GM19023 (cell line): ENCODE measurements at regions not wholly inside any gene's neighbourhood (a gene's known extent, or its start where the extent isn't known, plus 50 kb on each side); places are given as distances from the start of the nearest gene placed in this dataset.

Source experiments
- ATAC-seq: cut with Tn5 transposase; IDR thresholded peaks from one replicate; pipeline ENCODE4 v1.9.1; 2021; ENCODE audit warnings: mild to moderate bottlenecking, moderate library complexity; ENCODE audit not compliant: unreplicated experiment

- peak; percentile 25 for ATAC-seq
These were observed 58.1 kb upstream of the MEF2A start for GRCh38 chr15:99507504-99508310.

GRCh38 chr15:99508311-99508645 lies 57.5 kb upstream of the MEF2A start:
- ATAC-seq: no peak

GRCh38 chr15:99508852-99509251 lies 56.9 kb upstream of the MEF2A start:
- no peak for ATAC-seq

GRCh38 chr15:99509686-99510461 lies 55.9 kb upstream of the MEF2A start:
- ATAC-seq: no peak

- ATAC-seq: no peak
These were observed 54.3 kb upstream of the MEF2A start for GRCh38 chr15:99511531-99511865.

GRCh38 chr15:99511866-99512661 lies 53.7 kb upstream of the MEF2A start:
- peak; percentile 64 for ATAC-seq

GRCh38 chr15:99514306-99514705 lies 51.5 kb upstream of the MEF2A start:
- ATAC-seq: no peak
